Peyer's patch (tissue), 4 donors: ENCODE measurements at regions not wholly inside any gene's neighbourhood (a gene's known extent, or its start where the extent isn't known, plus 50 kb on each side); places are given as distances from the start of the nearest gene placed in this dataset.

Experiments
- DNase-seq, 3 donors: peaks; one replicate each; pipeline ENCODE4 v3.0.0-alpha.2; 2017 to 2019
- H3K27ac ChIP-seq, 4 donors: fragments of 200-600 bp; sonication (generic); one replicate each; pipeline ENCODE4 v1.5.1; 2016 to 2019
- H3K27me3 ChIP-seq, 2 donors: fragments of 200-600 bp; sonication (generic); one replicate each; pipeline ENCODE4 v1.5.1; 2019
- H3K36me3 ChIP-seq, 3 donors: fragments of 200-600 bp; sonication (generic); one replicate each; pipeline ENCODE4 v1.5.1; 2016 to 2019
- H3K4me1 ChIP-seq, 4 donors: fragments of 200-600 bp; sonication (generic); one replicate each; pipeline ENCODE4 v1.5.1; 2016 to 2019
- H3K4me3 ChIP-seq, 4 donors: fragments of 200-600 bp; sonication (generic); 1 replicate in 3 of 4; 2 replicates in 1 of 4; pipeline ENCODE4 v1.5.1; 2016 to 2019; ENCODE audit warnings: mild to moderate bottlenecking in 1 of 4
- H3K9me3 ChIP-seq, 4 donors: fragments of 200-600 bp; sonication (generic); one replicate each; pipeline ENCODE4 v1.5.1; 2016 to 2019; ENCODE audit warnings: mild to moderate bottlenecking in 1 of 4
- POLR2A ChIP-seq, 2 donors: fragments of 450-650 bp; IDR thresholded peaks; one replicate each; pipeline ENCODE4 v1.5.1; 2017; ENCODE audit warnings: antibody characterized with exemption in 2 of 2, mild to moderate bottlenecking in 2 of 2, moderate library complexity in 2 of 2
- TF ChIP-seq, protein P1 (sequence below), 6 experiments: fragments of 450-650 bp in 4 of 6; fragments of 200-600 bp in 2 of 6; sonication (generic) in 1 of 6; IDR thresholded peaks; one replicate each; pipeline ENCODE4 v1.5.1; 2017 to 2019; ENCODE audit warnings: antibody characterized with exemption in 6 of 6, mild to moderate bottlenecking in 3 of 6, moderate library complexity in 1 of 6

GRCh38 chr10:128664729-128665128, 538.5 kb upstream of the MKI67 start:
- no peaks in the 10 kb centered on the region for H3K9me3 ChIP-seq
- H3K36me3 ChIP-seq: no peaks in the 10 kb centered on the region
- H3K27me3 ChIP-seq: no peaks in the 10 kb centered on the region
- DNase-seq: no peak
- no peak overlapping the region for H3K4me3 ChIP-seq
- H3K27ac ChIP-seq: no peak overlapping the region
- TF ChIP-seq, protein P1, sequence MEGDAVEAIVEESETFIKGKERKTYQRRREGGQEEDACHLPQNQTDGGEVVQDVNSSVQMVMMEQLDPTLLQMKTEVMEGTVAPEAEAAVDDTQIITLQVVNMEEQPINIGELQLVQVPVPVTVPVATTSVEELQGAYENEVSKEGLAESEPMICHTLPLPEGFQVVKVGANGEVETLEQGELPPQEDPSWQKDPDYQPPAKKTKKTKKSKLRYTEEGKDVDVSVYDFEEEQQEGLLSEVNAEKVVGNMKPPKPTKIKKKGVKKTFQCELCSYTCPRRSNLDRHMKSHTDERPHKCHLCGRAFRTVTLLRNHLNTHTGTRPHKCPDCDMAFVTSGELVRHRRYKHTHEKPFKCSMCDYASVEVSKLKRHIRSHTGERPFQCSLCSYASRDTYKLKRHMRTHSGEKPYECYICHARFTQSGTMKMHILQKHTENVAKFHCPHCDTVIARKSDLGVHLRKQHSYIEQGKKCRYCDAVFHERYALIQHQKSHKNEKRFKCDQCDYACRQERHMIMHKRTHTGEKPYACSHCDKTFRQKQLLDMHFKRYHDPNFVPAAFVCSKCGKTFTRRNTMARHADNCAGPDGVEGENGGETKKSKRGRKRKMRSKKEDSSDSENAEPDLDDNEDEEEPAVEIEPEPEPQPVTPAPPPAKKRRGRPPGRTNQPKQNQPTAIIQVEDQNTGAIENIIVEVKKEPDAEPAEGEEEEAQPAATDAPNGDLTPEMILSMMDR (IDR thresholded peaks at IDR 0.05): no peak
- no peak for TF ChIP-seq POLR2A (IDR thresholded peaks at IDR 0.05)
- no peaks in the 10 kb centered on the region for H3K4me1 ChIP-seq

- DNase-seq: no peak
- Histone ChIP-seq H3K4me3 (no peak overlapping the region), H3K4me1 (no peaks in the 10 kb centered on the region), H3K27me3 (no peaks in the 10 kb centered on the region), H3K9me3 (no peaks in the 10 kb centered on the region), H3K36me3 (no peaks in the 10 kb centered on the region), H3K27ac (no peak overlapping the region)
- TF ChIP-seq, protein P1 (IDR thresholded peaks at IDR 0.05): no peak
- no peak for TF ChIP-seq POLR2A (IDR thresholded peaks at IDR 0.05)
Observed at GRCh38 chr10:128675405-128675804, 549.2 kb upstream of the MKI67 start.

- H3K4me1 ChIP-seq: no peaks in the 10 kb centered on the region
- no peak for TF ChIP-seq POLR2A (IDR thresholded peaks at IDR 0.05)
- TF ChIP-seq, protein P1 (IDR thresholded peaks at IDR 0.05): no peak
- no peaks in the 10 kb centered on the region for H3K9me3 ChIP-seq
- no peak for DNase-seq
- no peak overlapping the region for H3K4me3 ChIP-seq
- no peaks in the 10 kb centered on the region for H3K36me3 ChIP-seq
- no peaks in the 10 kb centered on the region for H3K27me3 ChIP-seq
- no peak overlapping the region for H3K27ac ChIP-seq
Observed at GRCh38 chr10:128680116-128680515, 553.9 kb upstream of the MKI67 start.

GRCh38 chr10:128684215-128684614, 558.0 kb upstream of the MKI67 start:
- no peak for DNase-seq
- TF ChIP-seq, protein P1 (IDR thresholded peaks at IDR 0.05): no peak
- no peak for TF ChIP-seq POLR2A (IDR thresholded peaks at IDR 0.05)
- Histone ChIP-seq H3K36me3 (no peaks in the 10 kb centered on the region), H3K4me3 (no peak overlapping the region), H3K4me1 (no peaks in the 10 kb centered on the region), H3K27me3 (no peaks in the 10 kb centered on the region), H3K27ac (no peak overlapping the region), H3K9me3 (no peaks in the 10 kb centered on the region)

- no peaks in the 10 kb centered on the region for H3K36me3 ChIP-seq
- no peaks in the 10 kb centered on the region for H3K9me3 ChIP-seq
- no peaks in the 10 kb centered on the region for H3K27me3 ChIP-seq
- H3K27ac ChIP-seq: no peak overlapping the region
- TF ChIP-seq, protein P1 (IDR thresholded peaks at IDR 0.05): no peak
- TF ChIP-seq POLR2A (IDR thresholded peaks at IDR 0.05): no peak
- no peak for DNase-seq
- no peak overlapping the region for H3K4me3 ChIP-seq
- no peaks in the 10 kb centered on the region for H3K4me1 ChIP-seq
Observed at GRCh38 chr10:128686630-128687278, 560.5 kb upstream of the MKI67 start.

GRCh38 chr10:128687408-128687807, 561.2 kb upstream of the MKI67 start:
- TF ChIP-seq POLR2A (IDR thresholded peaks at IDR 0.05): no peak
- TF ChIP-seq, protein P1 (IDR thresholded peaks at IDR 0.05): no peak
- no peaks in the 10 kb centered on the region for H3K27me3 ChIP-seq
- no peak overlapping the region for H3K4me3 ChIP-seq
- no peaks in the 10 kb centered on the region for H3K36me3 ChIP-seq
- H3K27ac ChIP-seq: no peak overlapping the region
- no peaks in the 10 kb centered on the region for H3K9me3 ChIP-seq
- H3K4me1 ChIP-seq: no peaks in the 10 kb centered on the region
- no peak for DNase-seq
